Body of pancreas (tissue), 4 donors: ENCODE measurements at regions not wholly inside any gene's neighbourhood (a gene's known extent, or its start where the extent isn't known, plus 50 kb on each side); places are given as distances from the start of the nearest gene placed in this dataset.

ENCODE experiments used
- CTCF ChIP-seq, 7 experiments: fragments of 450-650 bp in 4 of 7; fragments of 200-600 bp in 3 of 7; sonication (generic) in 3 of 7; IDR thresholded peaks; one replicate each; pipeline ENCODE4 v1.5.1; 2016 to 2019; ENCODE audit warnings: antibody characterized with exemption in 7 of 7
- POLR2A ChIP-seq, 3 donors: fragments of 450-650 bp; IDR thresholded peaks; one replicate each; pipeline ENCODE4 v1.6.1; 2016; ENCODE audit warnings: antibody characterized with exemption in 3 of 3, mild to moderate bottlenecking in 2 of 3

GRCh38 chr13:89790696-89791095 is 1556.8 kb upstream of the MIR17HG start:
- TF ChIP-seq CTCF (IDR thresholded peaks at IDR 0.05) (no peak), POLR2A (IDR thresholded peaks at IDR 0.05) (no peak)
